Transverse colon (tissue), 3 donors: ENCODE measurements at regions not wholly inside any gene's neighbourhood (a gene's known extent, or its start where the extent isn't known, plus 50 kb on each side); places are given as distances from the start of the nearest gene placed in this dataset.

ENCODE experiments used
- POLR2A ChIP-seq: fragments of 450-650 bp; IDR thresholded peaks from one replicate; pipeline ENCODE4 v1.6.1; 2016; ENCODE audit warnings: antibody characterized with exemption, mild to moderate bottlenecking, moderate library complexity
- TF ChIP-seq, protein P1 (sequence below), 5 experiments: fragments of 200-600 bp in 3 of 5; fragments of 450-650 bp in 2 of 5; sonication (generic) in 3 of 5; IDR thresholded peaks; 1 replicate in 2 of 5; 2 replicates in 3 of 5; pipeline ENCODE4 v1.5.1; 2016 to 2017; ENCODE audit warnings: antibody characterized with exemption in 5 of 5, inconsistent platforms in 3 of 5, mild to moderate bottlenecking in 2 of 5, moderate library complexity in 1 of 5

DNA sequence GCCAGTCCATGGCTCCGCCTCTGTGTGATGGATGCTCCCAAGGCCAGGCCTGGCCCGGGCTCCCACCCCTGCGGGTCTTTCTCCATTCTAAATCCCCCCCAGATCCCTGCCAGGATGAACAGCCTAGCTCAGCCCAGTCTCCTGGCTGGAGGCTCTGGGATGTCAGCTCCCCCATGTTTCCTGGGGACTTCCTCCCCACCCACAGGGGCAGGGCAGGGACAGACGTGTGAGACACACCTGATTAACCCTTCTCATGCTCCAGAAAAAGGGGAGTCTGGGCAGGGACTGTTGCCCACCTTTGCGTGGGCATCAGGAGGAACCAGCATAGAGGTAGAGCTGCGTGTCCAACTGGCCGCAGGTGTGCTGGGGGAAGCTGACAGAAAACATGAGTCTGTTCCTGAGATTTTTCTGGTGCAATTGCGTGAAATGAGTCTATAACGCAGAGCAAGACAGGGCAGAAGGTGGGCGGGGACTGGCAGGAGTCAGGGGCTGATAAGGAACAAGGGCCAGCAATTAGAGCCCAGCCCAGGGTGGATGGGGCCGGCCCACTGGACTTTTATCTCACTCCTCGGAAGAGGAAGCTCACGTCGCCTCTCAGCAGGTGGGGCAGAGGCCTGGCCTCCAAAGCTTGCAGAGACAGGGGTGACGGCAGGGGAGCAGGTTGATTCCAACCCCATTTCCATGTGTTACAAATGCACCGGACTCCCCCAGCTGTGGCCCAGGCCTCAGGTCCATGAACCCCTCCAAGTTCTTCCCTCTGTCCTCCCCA lies 238.2 kb downstream of the RBFOX3 start:
- TF ChIP-seq, protein P1, sequence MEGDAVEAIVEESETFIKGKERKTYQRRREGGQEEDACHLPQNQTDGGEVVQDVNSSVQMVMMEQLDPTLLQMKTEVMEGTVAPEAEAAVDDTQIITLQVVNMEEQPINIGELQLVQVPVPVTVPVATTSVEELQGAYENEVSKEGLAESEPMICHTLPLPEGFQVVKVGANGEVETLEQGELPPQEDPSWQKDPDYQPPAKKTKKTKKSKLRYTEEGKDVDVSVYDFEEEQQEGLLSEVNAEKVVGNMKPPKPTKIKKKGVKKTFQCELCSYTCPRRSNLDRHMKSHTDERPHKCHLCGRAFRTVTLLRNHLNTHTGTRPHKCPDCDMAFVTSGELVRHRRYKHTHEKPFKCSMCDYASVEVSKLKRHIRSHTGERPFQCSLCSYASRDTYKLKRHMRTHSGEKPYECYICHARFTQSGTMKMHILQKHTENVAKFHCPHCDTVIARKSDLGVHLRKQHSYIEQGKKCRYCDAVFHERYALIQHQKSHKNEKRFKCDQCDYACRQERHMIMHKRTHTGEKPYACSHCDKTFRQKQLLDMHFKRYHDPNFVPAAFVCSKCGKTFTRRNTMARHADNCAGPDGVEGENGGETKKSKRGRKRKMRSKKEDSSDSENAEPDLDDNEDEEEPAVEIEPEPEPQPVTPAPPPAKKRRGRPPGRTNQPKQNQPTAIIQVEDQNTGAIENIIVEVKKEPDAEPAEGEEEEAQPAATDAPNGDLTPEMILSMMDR (IDR thresholded peaks at IDR 0.05) = no peak
- TF ChIP-seq POLR2A = no peak
